Fibroblast of lung (primary cell): ENCODE measurements at regions not wholly inside any gene's neighbourhood (a gene's known extent, or its start where the extent isn't known, plus 50 kb on each side); places are given as distances from the start of the nearest gene placed in this dataset.
"Not testable (repeated sequence)": the region's sequence is repeated elsewhere in the genome, so short reads cannot be mapped to it uniquely, and the experiment has no call there.

Source experiments
- DNase-seq, 2 donors: peaks; one replicate each; pipeline versions ENCODE4 v3.0.0 to v3.0.0-alpha.2; 2010; ENCODE audit warnings: low read depth in 2 of 2
- H2AFZ ChIP-seq: 2 replicates; pipeline ENCODE4 v1.5.1; 2012; ENCODE audit warnings: low read length, control low read depth, inconsistent platforms
- H3K27ac ChIP-seq: 2 replicates; pipeline ENCODE4 v1.5.1; 2011; ENCODE audit warnings: low read length, control low read depth; ENCODE audit not compliant: insufficient read depth
- H3K27me3 ChIP-seq: 2 replicates; pipeline ENCODE4 v1.5.1; 2011; ENCODE audit warnings: mild to moderate bottlenecking, low read length; ENCODE audit not compliant: control insufficient read depth, insufficient read depth
- H3K36me3 ChIP-seq: 2 replicates; pipeline ENCODE4 v1.5.1; 2011; ENCODE audit warnings: low read length; ENCODE audit not compliant: control insufficient read depth, insufficient read depth
- H3K4me1 ChIP-seq: 2 replicates; pipeline ENCODE4 v1.5.1; 2011; ENCODE audit warnings: low read length; ENCODE audit not compliant: control insufficient read depth, insufficient read depth; ENCODE audit errors: extremely low read depth
- H3K4me2 ChIP-seq: 2 replicates; pipeline ENCODE4 v1.5.1; 2011; ENCODE audit warnings: low read length, control low read depth; ENCODE audit not compliant: insufficient read depth; ENCODE audit errors: extremely low read depth
- H3K4me3 ChIP-seq, 4 experiments: fragments of 200-600 bp in 1 of 4; sonication (generic) in 1 of 4; replicated peaks in 1 of 4; 2 replicates each; pipeline ENCODE4 v1.5.1; 2011 to 2016; ENCODE audit warnings: low read length in 4 of 4, low read depth in 3 of 4, mild to moderate bottlenecking in 3 of 4, control low read depth in 2 of 4, inconsistent platforms in 1 of 4, mixed read lengths in 1 of 4; ENCODE audit not compliant: insufficient read depth in 1 of 4; ENCODE audit errors: control extremely low read depth in 1 of 4
- H3K79me2 ChIP-seq: 2 replicates; pipeline ENCODE4 v1.5.1; 2012; ENCODE audit warnings: mild to moderate bottlenecking, low read length, inconsistent platforms; ENCODE audit not compliant: control insufficient read depth, insufficient read depth
- H3K9ac ChIP-seq: 2 replicates; pipeline ENCODE4 v1.5.1; 2011; ENCODE audit warnings: mild to moderate bottlenecking, low read length, control low read depth; ENCODE audit not compliant: insufficient read depth
- H3K9me3 ChIP-seq: 2 replicates; pipeline ENCODE4 v1.5.1; 2012; ENCODE audit warnings: low read depth, low read length; ENCODE audit not compliant: control insufficient read depth, insufficient read depth
- H4K20me1 ChIP-seq: 2 replicates; pipeline ENCODE4 v1.5.1; 2011; ENCODE audit warnings: low read length; ENCODE audit not compliant: control insufficient read depth, insufficient read depth; ENCODE audit errors: extremely low read depth
- EZH2 ChIP-seq: IDR thresholded peaks from 2 replicates; pipeline ENCODE4 v1.5.1; 2012; ENCODE audit warnings: low read length, control low read depth, mild to moderate bottlenecking; ENCODE audit errors: missing control alignments
- TF ChIP-seq, protein P1 (sequence below), 2 donors: IDR thresholded peaks in 1 of 2; conservative IDR thresholded peaks in 1 of 2; 1 replicate in 1 of 2; 2 replicates in 1 of 2; pipeline ENCODE4 v1.5.1; 2011 to 2012; ENCODE audit warnings: low read length in 2 of 2, control low read depth in 1 of 2, inconsistent platforms in 1 of 2, low read depth in 1 of 2, mild to moderate bottlenecking in 1 of 2

GRCh38 chr4:111074523-111075114, 451.7 kb upstream of the PITX2 start:
- no peaks in the 10 kb centered on the region for H3K27me3 ChIP-seq
- no peaks in the 10 kb centered on the region for H4K20me1 ChIP-seq
- TF ChIP-seq, protein P1, sequence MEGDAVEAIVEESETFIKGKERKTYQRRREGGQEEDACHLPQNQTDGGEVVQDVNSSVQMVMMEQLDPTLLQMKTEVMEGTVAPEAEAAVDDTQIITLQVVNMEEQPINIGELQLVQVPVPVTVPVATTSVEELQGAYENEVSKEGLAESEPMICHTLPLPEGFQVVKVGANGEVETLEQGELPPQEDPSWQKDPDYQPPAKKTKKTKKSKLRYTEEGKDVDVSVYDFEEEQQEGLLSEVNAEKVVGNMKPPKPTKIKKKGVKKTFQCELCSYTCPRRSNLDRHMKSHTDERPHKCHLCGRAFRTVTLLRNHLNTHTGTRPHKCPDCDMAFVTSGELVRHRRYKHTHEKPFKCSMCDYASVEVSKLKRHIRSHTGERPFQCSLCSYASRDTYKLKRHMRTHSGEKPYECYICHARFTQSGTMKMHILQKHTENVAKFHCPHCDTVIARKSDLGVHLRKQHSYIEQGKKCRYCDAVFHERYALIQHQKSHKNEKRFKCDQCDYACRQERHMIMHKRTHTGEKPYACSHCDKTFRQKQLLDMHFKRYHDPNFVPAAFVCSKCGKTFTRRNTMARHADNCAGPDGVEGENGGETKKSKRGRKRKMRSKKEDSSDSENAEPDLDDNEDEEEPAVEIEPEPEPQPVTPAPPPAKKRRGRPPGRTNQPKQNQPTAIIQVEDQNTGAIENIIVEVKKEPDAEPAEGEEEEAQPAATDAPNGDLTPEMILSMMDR (conservative IDR thresholded peaks at IDR 0.05 in 1 of 2, IDR thresholded peaks at IDR 0.05 in 1 of 2; ENCODE audit: low read depth in 1 of 2, low read length in 2 of 2), result no peak
- no peak for TF ChIP-seq EZH2
- no peak for DNase-seq
- H3K4me1 ChIP-seq, result no peaks in the 10 kb centered on the region
- no peaks in the 10 kb centered on the region for H3K36me3 ChIP-seq
- no peak overlapping the region for H3K27ac ChIP-seq
- H3K9me3 ChIP-seq, result no peaks in the 10 kb centered on the region
- H3K9ac ChIP-seq, result no peak overlapping the region
- no peak overlapping the region for H3K4me2 ChIP-seq
- no peaks in the 10 kb centered on the region for H3K79me2 ChIP-seq
- no peak overlapping the region for H3K4me3 ChIP-seq
- no peak overlapping the region for H2AFZ ChIP-seq

- H3K9ac ChIP-seq, H3K4me1 ChIP-seq, H3K4me3 ChIP-seq, H3K36me3 ChIP-seq, DNase-seq, H3K79me2 ChIP-seq, H3K27ac ChIP-seq, H4K20me1 ChIP-seq, H3K4me2 ChIP-seq, H3K9me3 ChIP-seq, H2AFZ ChIP-seq, H3K27me3 ChIP-seq: not testable (repeated sequence)
Measured at GRCh38 chr4:111076299-111076698, 453.4 kb upstream of the PITX2 start.

GRCh38 chr4:111108153-111108552, 485.3 kb upstream of the PITX2 start:
- no peak for DNase-seq
- TF ChIP-seq, protein P1 (conservative IDR thresholded peaks at IDR 0.05 in 1 of 2, IDR thresholded peaks at IDR 0.05 in 1 of 2; ENCODE audit: low read depth in 1 of 2, low read length in 2 of 2), result no peak
- TF ChIP-seq EZH2, result no peak
- H3K4me1 ChIP-seq, result no peaks in the 10 kb centered on the region
- no peak overlapping the region for H2AFZ ChIP-seq
- H3K9ac ChIP-seq, result no peak overlapping the region
- no peaks in the 10 kb centered on the region for H3K79me2 ChIP-seq
- H3K36me3 ChIP-seq, result no peaks in the 10 kb centered on the region
- H3K27ac ChIP-seq, result no peak overlapping the region
- no peaks in the 10 kb centered on the region for H3K27me3 ChIP-seq
- H3K4me2 ChIP-seq, result no peak overlapping the region
- H3K9me3 ChIP-seq, result no peaks in the 10 kb centered on the region
- no peak overlapping the region for H3K4me3 ChIP-seq
- no peaks in the 10 kb centered on the region for H4K20me1 ChIP-seq
